Ectodermal cell (in vitro differentiated cells): ENCODE measurements at regions not wholly inside any gene's neighbourhood (a gene's known extent, or its start where the extent isn't known, plus 50 kb on each side); places are given as distances from the start of the nearest gene placed in this dataset.

Source experiments
- H3K27ac ChIP-seq: 2 replicates; pipeline ENCODE4 v1.7.0; 2013; ENCODE audit warnings: mild to moderate bottlenecking, low read depth, low read length; ENCODE audit not compliant: insufficient read depth, poor library complexity, severe bottlenecking
- H3K27me3 ChIP-seq: 2 replicates; pipeline ENCODE4 v1.7.0; 2013; ENCODE audit warnings: mild to moderate bottlenecking, low read length; ENCODE audit not compliant: insufficient read depth, control insufficient read depth, poor library complexity, severe bottlenecking
- H3K36me3 ChIP-seq: one replicate; pipeline ENCODE4 v1.7.0; 2013; ENCODE audit warnings: low read length; ENCODE audit not compliant: control insufficient read depth, insufficient read depth
- H3K4me1 ChIP-seq: one replicate; pipeline ENCODE4 v1.7.0; 2013; ENCODE audit warnings: low read length; ENCODE audit not compliant: control insufficient read depth, insufficient read depth
- H3K4me3 ChIP-seq: 2 replicates; pipeline ENCODE4 v1.7.0; 2013; ENCODE audit warnings: low read depth, low read length, control low read depth; ENCODE audit not compliant: insufficient read depth
- H3K9me3 ChIP-seq: 2 replicates; pipeline ENCODE4 v1.7.0; 2013; ENCODE audit warnings: mild to moderate bottlenecking, low read length, moderate library complexity; ENCODE audit not compliant: control insufficient read depth
- WGBS, 2 experiments: methylation state at CpG; one replicate each; pipeline ENCODE4 v1.1.7; 2013; ENCODE audit warnings: missing lambda C conversion rate in 2 of 2; 5-methylcytosine and 5-hydroxymethylcytosine counted together

GRCh38 chr4:174154215-174154854 is 129.1 kb downstream of the FBXO8 start:
- no peaks in the 10 kb centered on the region for H3K27me3 ChIP-seq
- no peak overlapping the region for H3K27ac ChIP-seq
- H3K36me3 ChIP-seq, result no peaks in the 10 kb centered on the region
- H3K9me3 ChIP-seq, result no peaks in the 10 kb centered on the region
- WGBS, 2 experiments, result 92 to 95% methylated on average over 2 to 4 of the region's 5 CpGs
- H3K4me3 ChIP-seq, result no peak overlapping the region
- peaks cover 4% of the 10 kb centered on the region for H3K4me1 ChIP-seq

- WGBS, 2 experiments, result 0 to 12% methylated on average over 1 to 2 of the region's 2 CpGs
- peaks cover 4% of the 10 kb centered on the region for H3K4me1 ChIP-seq
- no peaks in the 10 kb centered on the region for H3K9me3 ChIP-seq
- H3K36me3 ChIP-seq, result no peaks in the 10 kb centered on the region
- peak overlapping the region; percentile 4 for H3K27ac ChIP-seq
- no peaks in the 10 kb centered on the region for H3K27me3 ChIP-seq
- no peak overlapping the region for H3K4me3 ChIP-seq
Observed at GRCh38 chr4:174152717-174153466, 130.6 kb downstream of the FBXO8 start.

GRCh38 chr4:174147863-174148262 is 135.6 kb downstream of the FBXO8 start:
- no peaks in the 10 kb centered on the region for H3K9me3 ChIP-seq
- WGBS, 2 experiments, result 92 to 100% methylated on average over 1 to 2 of the region's 2 CpGs
- H3K27ac ChIP-seq, result no peak overlapping the region
- no peaks in the 10 kb centered on the region for H3K36me3 ChIP-seq
- H3K4me1 ChIP-seq, result peaks cover 4% of the 10 kb centered on the region
- H3K27me3 ChIP-seq, result no peaks in the 10 kb centered on the region
- H3K4me3 ChIP-seq, result no peak overlapping the region

GRCh38 chr4:174144106-174144505 is 139.4 kb downstream of the FBXO8 start:
- H3K4me3 ChIP-seq, result no peak overlapping the region
- no peaks in the 10 kb centered on the region for H3K4me1 ChIP-seq
- no peaks in the 10 kb centered on the region for H3K27me3 ChIP-seq
- no peak overlapping the region for H3K27ac ChIP-seq
- H3K36me3 ChIP-seq, result no peaks in the 10 kb centered on the region
- H3K9me3 ChIP-seq, result no peaks in the 10 kb centered on the region

- H3K4me1 ChIP-seq, result no peaks in the 10 kb centered on the region
Observed at GRCh38 chr4:174141876-174142275, 141.6 kb downstream of the FBXO8 start.

GRCh38 chr4:174138616-174139015 is 144.9 kb downstream of the FBXO8 start:
- Histone ChIP-seq H3K27me3 (no peaks in the 10 kb centered on the region), H3K4me3 (no peak overlapping the region), H3K9me3 (no peaks in the 10 kb centered on the region), H3K27ac (no peak overlapping the region), H3K36me3 (no peaks in the 10 kb centered on the region), H3K4me1 (peaks cover 5% of the 10 kb centered on the region)
- WGBS, 2 experiments, result 100% methylated on average over 1 of the region's 1 CpG; no CpG with 5 or more reads in 1 of the 2 experiments

More at GRCh38 chr4:174141876-174142275, 141.6 kb downstream of the FBXO8 start:
- no peaks in the 10 kb centered on the region for H3K27me3 ChIP-seq
- 96 to 97% methylated on average over 2 of the region's 3 CpGs for WGBS, 2 experiments
- H3K4me3 ChIP-seq, result no peak overlapping the region
- H3K36me3 ChIP-seq, result no peaks in the 10 kb centered on the region
- no peak overlapping the region for H3K27ac ChIP-seq
- no peaks in the 10 kb centered on the region for H3K9me3 ChIP-seq

GRCh38 chr4:174137698-174138097 is 145.8 kb downstream of the FBXO8 start:
- WGBS, 2 experiments, result 94 to 95% methylated on average over 2 of the region's 2 CpGs
- H3K27ac ChIP-seq, result no peak overlapping the region
- peaks cover 5% of the 10 kb centered on the region for H3K4me1 ChIP-seq
- H3K36me3 ChIP-seq, result no peaks in the 10 kb centered on the region
- H3K4me3 ChIP-seq, result no peak overlapping the region
- no peaks in the 10 kb centered on the region for H3K9me3 ChIP-seq
- H3K27me3 ChIP-seq, result no peaks in the 10 kb centered on the region

GRCh38 chr4:174135936-174136406 is 147.5 kb downstream of the FBXO8 start:
- 62 to 63% methylated on average over 12 of the region's 12 CpGs for WGBS, 2 experiments
- Histone ChIP-seq H3K36me3 (no peaks in the 10 kb centered on the region), H3K9me3 (no peaks in the 10 kb centered on the region), H3K27ac (no peak overlapping the region), H3K4me1 (peaks cover 5% of the 10 kb centered on the region), H3K4me3 (no peak overlapping the region), H3K27me3 (no peaks in the 10 kb centered on the region)

- H3K9me3 ChIP-seq, result no peaks in the 10 kb centered on the region
- H3K4me1 ChIP-seq, result peaks cover 5% of the 10 kb centered on the region
- H3K4me3 ChIP-seq, result no peak overlapping the region
- H3K27ac ChIP-seq, result no peak overlapping the region
- 93 to 100% methylated on average over 1 of the region's 1 CpG for WGBS, 2 experiments
- no peaks in the 10 kb centered on the region for H3K36me3 ChIP-seq
- no peaks in the 10 kb centered on the region for H3K27me3 ChIP-seq
Observed at GRCh38 chr4:174135530-174135929, 147.9 kb downstream of the FBXO8 start.

- no peak overlapping the region for H3K4me3 ChIP-seq
- no peak overlapping the region for H3K27ac ChIP-seq
Observed at GRCh38 chr4:174134361-174134760, 149.1 kb downstream of the FBXO8 start.

More at GRCh38 chr4:174134361-174134760, 149.1 kb downstream of the FBXO8 start:
- WGBS, 2 experiments, result 92 to 100% methylated on average over 2 of the region's 2 CpGs
- Histone ChIP-seq H3K9me3 (no peaks in the 10 kb centered on the region), H3K4me1 (peaks cover 5% of the 10 kb centered on the region), H3K36me3 (no peaks in the 10 kb centered on the region), H3K27me3 (no peaks in the 10 kb centered on the region)
